GM15510 (cell line): ENCODE measurements at regions not wholly inside any gene's neighbourhood (a gene's known extent, or its start where the extent isn't known, plus 50 kb on each side); places are given as distances from the start of the nearest gene placed in this dataset.

ENCODE experiments used
- POLR2A ChIP-seq: IDR thresholded peaks from 3 replicates; pipeline ENCODE4 v1.6.1; 2011; ENCODE audit warnings: borderline replicate concordance; ENCODE audit not compliant: insufficient read length; ENCODE audit errors: extremely low read depth

GRCh38 chr5:56735849-56736641 lies 79.3 kb upstream of the MAP3K1 start:
- no peak for TF ChIP-seq POLR2A

- no peak for TF ChIP-seq POLR2A
Observed at GRCh38 chr5:56734091-56734694, 81.2 kb upstream of the MAP3K1 start.

GRCh38 chr5:56733580-56733979 lies 81.8 kb upstream of the MAP3K1 start:
- TF ChIP-seq POLR2A = no peak

- TF ChIP-seq POLR2A = no peak
Observed at GRCh38 chr5:56732121-56732520, 83.2 kb upstream of the MAP3K1 start.

GRCh38 chr5:56729488-56729887 lies 85.9 kb upstream of the MAP3K1 start:
- no peak for TF ChIP-seq POLR2A

- TF ChIP-seq POLR2A = no peak
Observed at GRCh38 chr5:56725711-56726411, 89.5 kb upstream of the MAP3K1 start.

GRCh38 chr5:56722317-56722716 lies 93.0 kb upstream of the MAP3K1 start:
- TF ChIP-seq POLR2A = no peak

GRCh38 chr5:56717253-56717987 lies 97.9 kb upstream of the MAP3K1 start:
- TF ChIP-seq POLR2A = no peak

- no peak for TF ChIP-seq POLR2A
Observed at GRCh38 chr5:56715986-56716385, 99.4 kb upstream of the MAP3K1 start.

- TF ChIP-seq POLR2A = no peak
Observed at GRCh38 chr5:56712895-56713591, 102.3 kb upstream of the MAP3K1 start.

GRCh38 chr5:56710826-56711590 lies 104.3 kb upstream of the MAP3K1 start:
- TF ChIP-seq POLR2A = no peak

GRCh38 chr5:56706504-56706903 lies 108.8 kb upstream of the MAP3K1 start:
- no peak for TF ChIP-seq POLR2A

- TF ChIP-seq POLR2A = no peak
Observed at GRCh38 chr5:56705217-56705616, 110.1 kb upstream of the MAP3K1 start.

GRCh38 chr5:56703952-56704351 lies 111.4 kb upstream of the MAP3K1 start:
- no peak for TF ChIP-seq POLR2A
